ENCODE measurements at regions not wholly inside any gene's neighbourhood (a gene's known extent, or its start where the extent isn't known, plus 50 kb on each side); places are given as distances from the start of the nearest gene placed in this dataset.
A peak's percentile ranks its signal among the peaks of the same experiment; 100 is the strongest.

DNA sequence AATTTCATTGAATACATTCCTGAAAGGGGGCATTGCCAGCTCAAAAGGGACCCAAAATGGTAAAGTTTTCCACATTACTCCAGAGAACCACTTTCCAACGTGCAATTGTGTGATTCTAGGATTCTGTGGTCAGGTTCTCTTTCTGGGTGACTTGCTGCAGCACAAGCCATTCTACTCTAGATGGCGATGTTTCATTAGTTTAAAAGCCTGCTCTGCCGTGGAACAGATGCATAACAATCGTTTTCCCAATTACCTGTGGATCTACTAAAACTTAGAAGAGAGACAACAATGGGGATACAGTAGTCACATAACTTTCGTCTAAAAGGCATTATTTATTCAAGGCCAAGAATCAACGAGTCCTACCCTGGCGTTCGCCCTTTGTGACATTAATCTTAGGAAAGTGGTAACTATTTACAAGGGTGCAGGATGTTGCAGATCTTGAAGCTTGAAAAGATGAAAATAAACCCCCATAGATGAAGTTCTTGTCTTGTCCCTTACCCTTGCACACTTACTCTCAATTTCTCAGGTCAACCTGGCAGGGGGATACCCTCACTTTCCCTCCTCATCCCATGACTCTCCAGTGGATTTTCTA, 400.9 kb downstream of the SNAPC1 start:
- peak; percentile 10 for DNase-seq

DNA sequence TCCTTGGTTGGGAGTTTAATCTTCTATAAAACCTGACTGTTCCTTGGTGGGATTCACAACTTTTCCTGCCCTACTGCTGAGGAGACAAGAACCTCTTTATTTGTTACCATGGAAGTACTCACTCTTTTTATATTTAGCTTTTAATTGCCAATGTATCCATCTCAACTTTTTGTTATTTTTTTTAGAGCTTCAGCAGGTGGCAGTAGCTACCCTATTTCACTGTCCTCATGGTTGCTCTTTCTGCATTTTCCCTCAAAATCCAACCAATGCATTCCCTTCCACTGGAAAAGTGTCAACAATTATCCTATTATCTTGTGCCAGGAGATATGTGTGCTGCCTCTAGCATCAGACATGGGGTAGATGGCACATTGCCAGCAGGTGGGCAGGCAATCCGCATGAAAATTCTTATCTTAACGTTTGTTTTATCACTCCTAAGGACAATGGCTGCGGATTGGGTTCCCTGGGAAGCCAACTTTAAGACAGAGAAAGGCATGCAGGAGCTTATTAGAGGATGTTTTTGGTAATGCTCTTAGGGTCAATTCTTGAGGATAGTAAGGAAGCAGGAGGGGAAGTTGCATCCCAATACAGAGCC, 406.4 kb downstream of the SNAPC1 start:
- DNase-seq: no peak

DNA sequence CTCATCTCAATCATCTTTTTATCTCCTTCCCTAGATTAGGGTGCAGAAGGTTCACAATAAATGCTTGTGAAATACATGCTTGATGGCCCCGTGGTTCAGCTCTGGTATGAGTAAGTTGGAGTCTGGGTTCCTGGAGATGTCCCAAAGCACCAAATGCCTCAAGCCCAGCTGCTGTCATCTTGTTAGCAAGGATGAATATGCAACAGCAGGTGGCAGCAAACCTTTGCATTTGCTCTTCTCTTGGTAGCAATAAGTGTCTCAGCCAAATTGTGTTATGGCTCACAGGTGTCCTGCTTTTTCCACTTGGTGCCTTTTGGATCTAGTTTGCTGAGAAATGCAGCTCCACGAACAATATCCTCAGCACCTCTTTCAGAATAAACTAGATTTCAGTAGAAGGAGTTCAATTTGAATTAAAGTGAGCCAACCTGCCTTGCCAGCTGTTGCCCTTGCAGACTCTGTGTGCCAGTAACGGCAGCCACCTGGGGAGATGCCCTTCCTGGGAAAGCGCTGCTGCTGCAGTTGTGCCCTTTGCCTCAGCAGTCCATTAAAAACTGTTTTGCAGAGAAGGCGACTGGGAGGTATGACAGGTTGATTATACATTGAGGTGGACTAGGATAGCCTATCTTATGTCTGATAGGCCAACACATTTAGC, 417.3 kb downstream of the SNAPC1 start:
- peak; percentile 29 for DNase-seq

DNA sequence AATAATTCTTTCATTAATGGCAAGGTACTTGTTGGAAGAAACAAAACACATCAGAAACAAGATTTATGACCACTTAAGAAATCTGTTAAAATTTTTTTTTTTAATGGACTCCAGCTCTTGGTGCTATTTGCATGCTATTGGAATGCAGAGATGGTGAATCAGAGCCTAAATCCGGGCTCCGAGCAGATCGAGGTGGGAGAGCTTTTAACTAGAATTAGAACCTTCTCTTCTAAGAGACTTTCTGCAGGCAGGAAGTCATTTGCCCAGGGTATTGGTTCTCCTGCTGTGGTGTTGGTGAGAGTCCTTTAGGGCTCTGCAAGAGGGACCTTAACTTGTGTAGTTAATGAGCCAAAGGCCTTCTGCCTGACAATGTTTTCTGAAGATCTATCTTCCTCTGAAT, 419.4 kb downstream of the SNAPC1 start:
- DNase-seq: no peak

DNA sequence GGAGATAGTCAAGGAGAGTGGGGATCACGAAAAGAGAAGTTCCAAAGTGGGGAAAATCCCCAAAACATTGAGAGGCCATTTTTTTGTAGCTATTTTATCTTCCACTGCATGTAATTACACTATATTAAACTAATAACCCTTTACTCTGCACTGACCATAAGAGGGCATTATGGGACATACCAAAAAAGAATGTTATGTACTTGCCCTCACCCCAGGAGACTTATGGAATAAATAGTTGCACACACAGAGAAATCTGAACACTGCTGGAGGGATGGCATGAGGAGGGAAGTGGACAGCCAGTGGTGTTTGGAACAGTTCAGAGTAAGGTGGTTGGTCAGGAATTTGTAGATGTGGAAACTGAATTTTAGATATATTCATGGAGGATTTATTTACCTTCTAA, 422.9 kb downstream of the SNAPC1 start:
- DNase-seq: no peak

DNA sequence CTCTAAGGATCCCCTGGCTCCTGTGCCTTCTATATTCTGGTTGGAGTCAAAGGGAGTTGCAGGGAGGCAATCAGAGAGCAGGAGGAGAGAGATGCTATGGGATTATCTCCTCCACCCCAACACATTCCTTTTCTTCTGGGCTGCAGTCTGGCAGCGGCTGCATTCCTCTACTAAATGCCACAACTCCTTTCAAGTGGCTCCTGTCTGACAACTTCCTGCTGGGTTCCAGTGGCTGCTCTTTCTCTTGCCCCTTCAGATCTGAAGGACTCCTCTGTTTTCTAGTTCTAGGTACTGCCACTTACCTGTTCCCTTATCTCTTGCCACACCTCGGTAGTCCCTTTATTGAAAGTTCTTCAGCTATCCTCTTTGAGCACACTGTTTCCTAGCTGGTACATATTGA, 425.0 kb downstream of the SNAPC1 start:
- DNase-seq: no peak

DNA sequence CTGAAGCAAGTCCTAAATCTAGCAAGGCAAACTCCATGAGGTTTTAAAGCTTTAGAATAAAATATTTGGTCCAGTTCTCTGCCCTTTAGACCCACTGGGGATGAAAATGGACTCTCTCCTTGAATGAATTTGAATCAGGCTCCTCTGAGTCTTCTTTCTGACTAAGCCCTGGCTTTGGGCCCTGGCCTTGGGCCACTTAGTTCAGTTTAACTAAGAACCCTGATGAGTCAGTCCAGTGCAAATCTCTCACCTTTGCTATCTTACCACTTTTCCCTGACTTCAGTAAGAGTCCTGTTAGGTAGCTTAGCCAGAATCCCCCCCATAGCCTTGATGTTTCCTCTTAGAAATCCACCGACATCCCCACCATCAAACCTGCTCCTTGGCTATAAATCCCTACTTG, 427.5 kb downstream of the SNAPC1 start:
- no peak for DNase-seq

DNA sequence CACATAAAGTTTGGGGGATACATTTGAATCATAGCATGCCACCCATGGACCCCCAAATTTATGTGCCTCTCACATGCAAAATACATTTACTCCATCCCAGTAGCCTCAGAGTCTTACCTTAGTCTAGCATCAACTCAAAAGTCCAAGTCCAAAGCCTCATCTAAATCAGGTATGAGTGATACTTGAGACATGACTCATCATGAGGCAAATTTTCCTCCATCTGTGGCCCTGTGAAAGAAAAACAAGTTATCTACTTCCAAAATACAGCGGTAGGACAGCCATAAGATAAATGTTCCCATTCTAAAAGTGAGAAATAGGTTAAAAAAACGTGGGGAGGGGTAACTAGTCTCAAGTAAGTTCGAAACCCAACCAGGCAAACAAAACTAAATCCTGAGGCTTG, 444.2 kb downstream of the SNAPC1 start:
- DNase-seq: no peak

DNA sequence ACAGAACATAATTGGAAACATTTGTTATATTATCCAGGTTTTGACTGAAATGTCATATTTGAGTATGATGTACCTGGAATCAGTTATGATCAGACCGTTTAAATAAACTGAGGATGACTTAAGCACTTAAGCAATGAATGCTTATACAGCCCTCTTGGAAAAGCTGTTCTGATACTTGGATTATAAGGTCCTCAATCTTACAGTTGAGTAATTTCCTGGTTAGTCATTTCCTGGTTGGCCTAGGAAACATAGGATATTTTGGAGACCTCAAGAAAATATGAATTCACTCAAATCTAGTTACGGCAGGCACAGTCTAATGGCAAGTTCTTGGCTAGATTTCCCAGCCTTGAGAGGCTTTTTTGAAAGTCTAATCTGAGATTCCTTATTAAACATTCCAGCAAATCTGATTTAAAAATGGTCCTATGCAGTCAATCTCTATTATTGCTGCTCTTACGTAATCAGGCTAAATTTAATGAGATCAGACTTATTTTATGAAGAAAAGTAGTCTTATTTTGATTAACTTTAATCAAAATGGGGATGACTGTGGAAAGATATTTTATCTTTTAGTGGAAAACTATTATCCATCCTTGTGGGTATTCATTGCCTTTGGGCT, 447.2 kb downstream of the SNAPC1 start:
- DNase-seq: no peak

DNA sequence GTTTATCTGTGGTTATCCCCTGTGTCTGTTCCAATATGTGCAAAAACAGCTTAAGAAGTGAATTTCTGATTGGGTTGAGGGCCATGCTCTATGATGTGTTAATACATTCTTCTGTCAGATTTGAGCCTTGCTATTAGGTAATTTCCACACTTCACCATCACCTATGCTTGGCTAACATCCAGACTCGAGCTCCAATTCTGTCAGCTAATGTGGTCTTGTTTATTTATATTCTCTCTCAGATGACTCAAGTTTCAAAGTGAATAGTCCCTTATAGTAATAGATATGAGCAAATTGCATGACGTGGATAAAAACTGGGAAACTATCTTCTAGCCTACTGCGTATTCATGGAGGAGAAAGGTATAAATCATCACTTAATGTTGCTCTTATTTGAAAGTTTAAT, 451.3 kb downstream of the SNAPC1 start:
- no peak for DNase-seq

DNA sequence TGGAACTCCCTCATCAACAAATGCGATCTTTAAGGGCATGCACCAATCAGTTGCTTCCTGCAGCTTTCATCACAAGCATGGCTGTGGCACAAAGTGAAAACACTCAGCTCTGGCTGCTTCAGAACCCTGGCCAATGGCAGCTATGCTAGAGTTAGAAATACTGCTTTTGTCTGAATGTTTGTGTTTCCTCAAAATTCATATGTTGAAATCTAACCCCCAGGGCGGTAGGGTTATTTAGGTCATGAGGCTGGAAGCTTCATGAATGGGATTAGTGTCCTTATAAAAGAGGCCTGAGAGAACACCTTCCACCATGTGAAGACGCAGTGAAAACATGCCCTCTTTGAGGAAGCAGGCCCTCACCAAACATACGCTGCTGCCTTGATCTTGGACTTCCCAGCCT, 453.9 kb downstream of the SNAPC1 start:
- no peak for DNase-seq

DNA sequence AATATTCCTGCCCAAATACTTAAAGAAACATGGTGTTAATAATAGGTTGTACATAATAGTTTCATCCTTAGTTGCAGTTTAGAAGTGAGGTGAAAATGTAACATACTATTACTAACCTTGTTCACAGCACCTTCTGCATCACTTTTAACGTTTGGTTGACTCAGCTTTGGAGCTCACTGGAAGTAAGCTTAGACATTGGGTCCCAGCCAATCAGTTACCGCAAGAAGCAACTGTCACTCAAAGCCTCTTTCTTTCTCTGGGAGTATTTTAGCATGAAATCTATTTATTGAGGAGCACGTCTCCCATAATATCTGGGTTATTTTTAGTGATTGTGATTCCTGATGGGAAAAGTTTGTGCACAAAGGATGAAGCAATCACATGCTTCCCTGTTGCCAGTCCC, 472.6 kb downstream of the SNAPC1 start:
- DNase-seq: no peak

DNA sequence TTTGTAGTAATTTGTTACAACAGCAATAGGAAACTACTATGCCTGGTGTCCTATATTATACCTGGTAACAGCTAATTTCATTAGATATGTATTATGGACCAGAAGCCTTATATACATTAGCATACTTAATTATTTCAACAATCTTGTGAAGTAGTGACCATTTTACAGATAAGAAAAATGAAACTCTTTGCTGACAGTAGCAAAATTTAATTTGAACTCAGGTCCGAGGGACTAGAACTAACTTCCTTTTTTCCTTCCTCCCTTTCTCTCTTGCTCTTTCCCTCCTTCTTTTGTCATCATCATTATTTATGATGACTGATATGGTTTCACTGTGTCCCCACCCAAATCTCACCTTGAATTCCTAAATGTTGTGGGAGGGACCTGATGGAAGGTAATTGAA, 482.0 kb downstream of the SNAPC1 start:
- DNase-seq: no peak

DNA sequence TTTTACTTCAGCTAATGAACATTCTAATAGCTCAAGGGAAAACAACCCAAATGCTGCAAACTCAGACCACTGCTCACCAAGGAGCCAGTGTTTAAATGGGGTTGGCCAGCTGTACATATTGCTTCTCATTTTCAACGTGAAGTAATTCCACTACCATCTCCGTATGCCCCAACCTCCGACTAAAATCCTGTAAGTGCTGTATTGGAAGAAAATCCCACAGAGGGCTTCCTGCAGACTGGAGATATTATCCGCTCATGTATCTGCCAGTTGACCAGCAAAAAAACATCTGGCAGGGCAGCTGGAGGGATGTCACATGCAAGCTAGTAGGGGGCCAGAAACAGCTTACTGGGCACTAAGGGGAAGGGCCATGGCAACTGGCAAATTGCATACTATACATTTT, 485.0 kb downstream of the SNAPC1 start:
- DNase-seq: no peak

DNA sequence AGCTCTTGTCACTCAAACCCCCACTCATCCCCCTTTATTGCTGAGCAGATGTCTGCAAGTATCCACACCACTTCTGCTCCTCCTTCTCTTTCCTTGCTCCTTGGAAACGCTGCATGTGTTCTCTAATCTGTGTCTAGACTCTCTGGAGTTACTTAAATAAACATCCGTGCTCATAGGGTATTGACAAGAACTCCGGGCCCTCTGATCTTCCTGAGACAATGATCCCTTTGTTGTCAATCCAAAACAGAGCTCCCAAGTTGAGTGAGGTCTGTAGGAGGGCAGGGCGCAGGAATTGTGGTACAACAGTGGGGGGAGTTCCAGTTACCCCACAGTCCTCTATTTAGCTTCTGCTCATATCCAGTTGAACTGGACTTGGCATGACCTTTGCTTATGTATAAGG, 489.0 kb downstream of the SNAPC1 start:
- no peak for DNase-seq

DNA sequence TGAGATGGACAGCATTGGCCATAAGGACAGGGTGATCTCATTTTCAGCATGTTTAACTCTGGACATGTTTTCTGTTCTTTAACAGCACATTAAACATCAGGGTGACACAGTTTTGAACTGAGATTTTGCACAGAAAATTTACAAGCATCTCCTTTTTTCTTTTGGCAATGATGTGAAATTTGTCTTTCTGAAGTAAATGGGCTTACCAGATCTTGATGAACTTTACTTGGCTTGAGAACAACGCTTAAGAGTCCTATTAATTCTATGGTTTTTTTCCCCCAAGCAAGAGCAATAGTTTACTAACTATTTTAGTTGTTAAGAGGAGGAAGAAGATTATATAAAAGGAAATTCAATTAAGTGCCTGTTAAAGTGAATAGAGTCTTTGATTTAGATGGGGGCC, 491.0 kb downstream of the SNAPC1 start:
- DNase-seq: no peak

DNA sequence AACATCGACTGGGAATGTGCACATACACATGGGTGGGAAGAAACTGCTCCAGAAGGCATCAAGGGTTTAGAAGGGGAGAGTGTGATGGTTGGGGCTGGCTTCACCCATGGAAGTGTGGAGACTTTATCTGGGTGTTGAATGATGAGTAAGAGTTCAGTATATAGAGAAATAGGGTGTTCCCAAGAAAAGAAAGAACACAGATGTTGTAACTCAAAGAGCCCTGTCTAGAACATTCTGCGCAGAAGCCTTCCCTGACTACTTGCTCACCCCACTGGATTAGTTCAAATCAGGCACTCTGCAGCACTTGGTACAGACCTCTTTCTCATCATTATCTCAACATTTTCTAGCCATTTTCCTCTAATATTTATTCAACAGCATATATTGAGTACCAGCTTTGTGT, 491.7 kb downstream of the SNAPC1 start:
- DNase-seq: no peak

DNA sequence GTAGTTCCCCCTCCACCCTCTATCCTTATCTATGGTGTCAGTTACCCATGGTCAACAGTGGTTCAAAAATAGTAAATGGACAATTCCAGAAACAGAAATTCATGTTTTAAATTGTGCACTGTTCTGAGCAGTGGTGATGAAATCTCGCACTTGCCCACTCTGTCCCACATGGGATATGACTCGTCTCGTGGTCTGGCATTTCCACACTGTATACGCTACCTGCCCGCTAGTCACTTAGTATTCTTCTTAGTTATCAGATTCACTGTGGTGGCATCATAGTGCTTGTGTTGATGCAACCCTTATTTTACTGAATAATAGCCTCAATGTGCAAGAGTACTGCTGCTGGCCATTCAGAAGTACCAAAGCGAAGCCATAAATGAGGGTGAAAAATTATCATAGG, 507.0 kb downstream of the SNAPC1 start:
- peak; percentile 40 for DNase-seq

DNA sequence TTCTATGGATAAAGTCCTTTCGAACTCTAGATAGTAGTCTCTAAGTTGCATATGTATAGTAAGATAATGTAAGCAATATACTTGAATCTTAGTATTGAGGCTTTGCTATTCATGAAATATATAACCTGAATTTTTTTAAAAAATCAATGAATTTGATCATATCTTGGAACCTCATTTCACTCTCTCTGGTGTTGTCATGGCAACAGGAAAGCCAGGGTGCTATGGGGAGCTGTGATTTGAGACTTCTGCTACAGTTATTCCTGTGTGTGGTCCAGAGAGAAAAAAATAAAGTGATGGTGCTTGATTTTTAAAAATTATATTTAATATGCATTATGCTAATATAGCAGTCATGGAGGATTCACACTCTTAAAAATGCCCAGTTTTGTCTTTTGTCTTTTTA, 508.0 kb downstream of the SNAPC1 start:
- DNase-seq: no peak

DNA sequence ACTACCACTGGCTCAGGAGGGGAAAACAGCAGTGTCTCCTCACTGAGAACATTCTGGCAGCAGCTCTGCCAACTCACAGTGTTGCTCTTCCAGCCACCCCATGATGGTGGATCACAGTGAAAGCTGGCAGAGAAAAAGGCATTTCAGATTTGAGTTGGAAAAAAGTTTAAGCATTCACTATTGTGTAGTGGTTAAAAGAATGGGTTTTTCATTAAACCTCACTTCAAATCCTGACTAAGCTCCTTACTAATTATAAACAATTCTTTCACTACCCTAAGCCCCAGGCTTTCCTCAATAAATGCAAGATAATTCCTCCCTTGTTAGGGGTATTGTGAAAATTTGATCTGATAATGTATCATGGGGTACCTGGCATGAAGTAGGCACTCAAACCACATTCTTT, 518.1 kb downstream of the SNAPC1 start:
- no peak for DNase-seq

DNA sequence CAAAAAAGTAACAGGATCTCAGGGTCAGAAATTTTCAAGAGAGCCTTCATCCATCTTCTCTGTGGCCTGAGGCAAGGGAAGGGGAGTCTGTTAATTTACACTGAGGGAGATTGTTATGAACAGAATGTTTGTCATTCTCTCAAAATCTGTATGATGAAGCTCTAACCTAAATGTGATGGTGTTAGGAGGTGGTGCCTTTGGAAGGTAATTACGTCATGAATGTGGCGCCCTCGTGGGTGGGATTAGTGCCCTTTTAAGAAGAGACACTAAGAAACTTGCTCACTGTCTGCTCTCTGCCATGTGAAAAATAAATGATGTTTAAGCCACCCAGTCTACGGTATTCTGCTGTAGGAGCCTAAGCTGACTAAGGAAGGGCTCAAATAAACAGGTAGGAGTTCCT, 521.6 kb downstream of the SNAPC1 start:
- no peak for DNase-seq

DNA sequence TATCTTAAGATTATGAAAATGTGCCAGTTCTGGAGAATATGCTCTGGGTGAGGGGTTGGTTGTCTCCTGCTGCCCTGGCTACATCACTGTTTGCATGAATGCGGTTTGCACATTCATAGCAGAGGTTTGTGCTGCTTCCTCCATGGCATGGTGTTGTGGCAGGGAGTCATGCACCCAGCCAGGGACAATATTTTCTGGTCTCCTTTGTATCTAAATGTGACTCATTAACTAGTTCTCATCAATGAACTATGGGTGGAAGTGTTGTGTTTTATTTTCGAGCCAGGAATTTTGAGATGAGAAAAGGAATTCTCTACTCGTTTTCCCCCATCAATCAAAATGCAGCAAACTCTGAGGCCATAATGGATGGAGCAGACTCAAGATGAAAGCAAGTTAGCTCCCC, 527.3 kb downstream of the SNAPC1 start:
- DNase-seq: no peak

DNA sequence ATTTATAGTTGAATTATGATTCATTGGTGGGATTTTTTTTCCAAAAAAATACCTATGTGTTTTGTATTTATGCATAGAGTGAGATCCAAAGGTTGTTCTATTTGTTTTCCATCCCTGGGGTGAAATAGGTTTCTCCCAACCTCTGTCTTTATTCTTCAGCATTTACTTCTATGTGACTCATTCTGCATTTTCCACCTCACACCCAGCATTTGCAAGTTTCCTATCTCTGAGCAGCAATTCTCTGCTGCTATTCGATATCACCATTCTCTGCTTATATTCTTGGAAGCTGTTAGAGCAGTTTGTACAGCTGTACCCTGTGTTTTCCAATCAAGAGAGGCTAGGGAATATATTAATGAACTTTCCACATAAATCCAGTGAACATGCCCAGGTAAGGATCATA, 538.9 kb downstream of the SNAPC1 start:
- no peak for DNase-seq

DNA sequence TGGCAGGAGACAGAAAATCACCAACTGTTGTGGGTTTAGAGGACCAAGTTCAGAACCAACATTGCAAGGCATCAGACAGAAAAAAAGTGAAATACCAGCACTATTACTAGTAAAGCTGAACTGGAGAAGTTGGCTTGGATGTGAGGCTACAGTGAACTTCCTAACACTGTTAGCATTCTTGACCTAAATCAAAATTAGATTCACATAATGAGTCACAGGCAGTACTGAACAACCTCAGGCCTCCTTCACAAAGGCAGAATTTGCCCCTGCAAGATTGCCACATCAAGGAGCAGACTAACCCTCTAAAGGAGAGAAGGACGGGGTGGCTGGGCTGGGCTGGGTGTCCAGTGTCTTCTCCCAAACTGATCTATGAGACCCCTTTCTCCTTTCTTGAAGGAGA, 539.7 kb downstream of the SNAPC1 start:
- no peak for DNase-seq

DNA sequence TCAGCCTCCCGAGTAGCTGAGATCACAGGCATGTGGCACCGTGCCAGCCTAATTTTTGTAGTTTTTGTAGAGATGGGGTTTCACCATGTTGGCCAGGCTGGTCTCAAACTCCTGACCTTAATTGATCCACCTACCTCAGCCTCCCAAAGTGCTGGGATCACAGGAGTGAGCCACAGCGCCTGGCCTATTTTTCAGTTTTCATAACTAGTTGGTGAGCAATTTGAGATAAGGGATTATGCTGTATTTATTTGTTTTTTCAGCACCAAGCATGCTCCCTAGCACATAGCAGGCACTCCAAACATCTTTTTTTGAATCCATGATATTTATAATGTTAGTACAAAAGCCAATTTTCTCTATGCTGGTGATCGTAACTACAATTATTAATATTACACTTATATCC, 541.2 kb downstream of the SNAPC1 start:
- no peak for DNase-seq

All from MV-4-11 (cell line).